ENCODE measurements at regions not wholly inside any gene's neighbourhood (a gene's known extent, or its start where the extent isn't known, plus 50 kb on each side); places are given as distances from the start of the nearest gene placed in this dataset.

- DNase-seq (ENCODE audit: low read depth, low spot score): no peak
- H3K4me3 ChIP-seq (ENCODE audit: low read length): no peak overlapping the region
Observed at GRCh38 chr9:78753039-78753438, 456.1 kb downstream of the PSAT1 start.

GRCh38 chr9:78756813-78757510, 460.0 kb downstream of the PSAT1 start:
- no peak overlapping the region for H3K4me3 ChIP-seq (ENCODE audit: low read length)
- no peak for DNase-seq (ENCODE audit: low read depth, low spot score)

- no peak overlapping the region for H3K4me3 ChIP-seq (ENCODE audit: low read length)
- DNase-seq (ENCODE audit: low read depth, low spot score): no peak
Observed at GRCh38 chr9:78763424-78763823, 466.5 kb downstream of the PSAT1 start.

GRCh38 chr9:78765861-78766260, 468.9 kb downstream of the PSAT1 start:
- DNase-seq (ENCODE audit: low read depth, low spot score): no peak
- H3K4me3 ChIP-seq (ENCODE audit: low read length): no peak overlapping the region

- H3K4me3 ChIP-seq (ENCODE audit: low read length): no peak overlapping the region
Observed at GRCh38 chr9:78767490-78767889, 470.6 kb downstream of the PSAT1 start.

GRCh38 chr9:78769690-78770089, 472.8 kb downstream of the PSAT1 start:
- no peak for DNase-seq (ENCODE audit: low read depth, low spot score)
- no peak overlapping the region for H3K4me3 ChIP-seq (ENCODE audit: low read length)

More at GRCh38 chr9:78767490-78767889, 470.6 kb downstream of the PSAT1 start:
- no peak for DNase-seq (ENCODE audit: low read depth, low spot score)

GRCh38 chr9:78775211-78775610, 478.3 kb downstream of the PSAT1 start:
- DNase-seq (ENCODE audit: low read depth, low spot score): no peak
- no peak overlapping the region for H3K4me3 ChIP-seq (ENCODE audit: low read length)

GRCh38 chr9:78775696-78776295, 478.9 kb downstream of the PSAT1 start:
- H3K4me3 ChIP-seq (ENCODE audit: low read length): no peak overlapping the region
- DNase-seq (ENCODE audit: low read depth, low spot score): no peak

GRCh38 chr9:78777747-78778146, 480.8 kb downstream of the PSAT1 start:
- no peak for DNase-seq (ENCODE audit: low read depth, low spot score)
- H3K4me3 ChIP-seq (ENCODE audit: low read length): no peak overlapping the region

- H3K4me3 ChIP-seq (ENCODE audit: low read length): no peak overlapping the region
- no peak for DNase-seq (ENCODE audit: low read depth, low spot score)
Observed at GRCh38 chr9:78778318-78778717, 481.4 kb downstream of the PSAT1 start.

GRCh38 chr9:78778861-78779374, 482.0 kb downstream of the PSAT1 start:
- no peak overlapping the region for H3K4me3 ChIP-seq (ENCODE audit: low read length)
- no peak for DNase-seq (ENCODE audit: low read depth, low spot score)

GRCh38 chr9:78781681-78782080, 484.8 kb downstream of the PSAT1 start:
- no peak for DNase-seq (ENCODE audit: low read depth, low spot score)
- no peak overlapping the region for H3K4me3 ChIP-seq (ENCODE audit: low read length)

- H3K4me3 ChIP-seq (ENCODE audit: low read length): no peak overlapping the region
- DNase-seq (ENCODE audit: low read depth, low spot score): no peak
Observed at GRCh38 chr9:78782234-78782633, 485.3 kb downstream of the PSAT1 start.

- no peak for DNase-seq (ENCODE audit: low read depth, low spot score)
- H3K4me3 ChIP-seq (ENCODE audit: low read length): no peak overlapping the region
Observed at GRCh38 chr9:78782858-78783257, 485.9 kb downstream of the PSAT1 start.

- no peak overlapping the region for H3K4me3 ChIP-seq (ENCODE audit: low read length)
- DNase-seq (ENCODE audit: low read depth, low spot score): no peak
Observed at GRCh38 chr9:78783743-78784142, 486.8 kb downstream of the PSAT1 start.

GRCh38 chr9:78786794-78787193, 489.9 kb downstream of the PSAT1 start:
- DNase-seq (ENCODE audit: low read depth, low spot score): no peak

GRCh38 chr9:78788101-78788500, 491.2 kb downstream of the PSAT1 start:
- DNase-seq (ENCODE audit: low read depth, low spot score): no peak
- no peak overlapping the region for H3K4me3 ChIP-seq (ENCODE audit: low read length)

More at GRCh38 chr9:78786794-78787193, 489.9 kb downstream of the PSAT1 start:
- no peak overlapping the region for H3K4me3 ChIP-seq (ENCODE audit: low read length)

GRCh38 chr9:78791779-78792178, 494.9 kb downstream of the PSAT1 start:
- H3K4me3 ChIP-seq (ENCODE audit: low read length): no peak overlapping the region
- no peak for DNase-seq (ENCODE audit: low read depth, low spot score)

- H3K4me3 ChIP-seq (ENCODE audit: low read length): no peak overlapping the region
- no peak for DNase-seq (ENCODE audit: low read depth, low spot score)
Observed at GRCh38 chr9:78792745-78793144, 495.8 kb downstream of the PSAT1 start.

- no peak overlapping the region for H3K4me3 ChIP-seq (ENCODE audit: low read length)
- no peak for DNase-seq (ENCODE audit: low read depth, low spot score)
Observed at GRCh38 chr9:78805771-78806170, 508.8 kb downstream of the PSAT1 start.

Measured in Jurkat, Clone E6-1 (cell line).